HUES6 (cell line): ENCODE measurements at regions not wholly inside any gene's neighbourhood (a gene's known extent, or its start where the extent isn't known, plus 50 kb on each side); places are given as distances from the start of the nearest gene placed in this dataset.
"Not testable (repeated sequence)": the region's sequence is repeated elsewhere in the genome, so short reads cannot be mapped to it uniquely, and the experiment has no call there.

Experiments
- H3K27ac ChIP-seq: 2 replicates; pipeline ENCODE4 v1.7.0; 2013; ENCODE audit warnings: low read depth, mild to moderate bottlenecking, low read length, inconsistent platforms
- H3K27me3 ChIP-seq: 2 replicates; pipeline ENCODE4 v1.6.1; 2013; ENCODE audit warnings: low read length; ENCODE audit not compliant: control insufficient read depth, insufficient read depth
- H3K36me3 ChIP-seq: 2 replicates; pipeline ENCODE4 v1.6.1; 2013; ENCODE audit warnings: low read length; ENCODE audit not compliant: control insufficient read depth, insufficient read depth
- H3K4me1 ChIP-seq: 2 replicates; pipeline ENCODE4 v1.6.1; 2013; ENCODE audit warnings: low read length; ENCODE audit not compliant: control insufficient read depth, insufficient read depth
- H3K4me3 ChIP-seq: 2 replicates; pipeline ENCODE4 v1.5.1; 2013; ENCODE audit warnings: low read depth, low read length
- H3K9ac ChIP-seq: one replicate; pipeline ENCODE4 v1.6.1; 2013; ENCODE audit warnings: mild to moderate bottlenecking, low read length
- H3K9me3 ChIP-seq: 2 replicates; pipeline ENCODE4 v1.6.1; 2013; ENCODE audit warnings: low read depth, low read length; ENCODE audit not compliant: control insufficient read depth, insufficient read depth

DNA sequence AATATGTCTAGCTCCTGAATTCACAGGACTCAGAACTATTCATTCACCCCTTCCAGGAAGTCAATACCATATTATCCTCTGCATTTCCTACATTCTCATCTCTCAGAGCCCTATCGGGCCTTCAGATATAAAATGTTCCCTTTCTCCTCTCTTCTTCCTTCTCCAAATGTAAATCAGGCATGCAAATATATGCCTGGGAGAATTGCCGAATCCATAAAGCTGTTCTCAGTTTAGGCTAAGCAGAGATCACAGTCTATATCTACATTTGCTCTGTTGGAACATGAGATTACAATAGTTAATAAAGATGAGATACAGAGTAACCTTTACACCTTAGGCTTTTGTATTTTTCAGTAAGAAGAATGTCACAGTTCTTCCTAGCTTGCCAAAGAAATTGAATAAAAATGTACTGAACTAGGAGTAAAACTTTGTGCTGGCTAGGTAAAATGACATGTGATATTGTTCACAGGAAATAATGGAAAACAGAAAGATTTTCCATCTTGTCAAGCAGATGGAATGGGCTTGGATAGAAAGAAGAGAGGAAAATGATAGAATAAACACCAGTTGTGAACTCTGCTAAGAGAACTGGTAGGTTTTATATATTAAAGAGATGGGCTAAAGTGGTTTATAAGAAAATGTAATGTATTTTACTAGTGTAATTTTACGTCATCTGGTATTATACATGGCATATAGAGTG, 161.5 kb downstream of the NRIP1 start:
- H3K27ac ChIP-seq: no peak overlapping the region
- no peak overlapping the region for H3K4me3 ChIP-seq
- H3K36me3 ChIP-seq: no peaks in the 10 kb centered on the region
- no peaks in the 10 kb centered on the region for H3K27me3 ChIP-seq
- peaks cover 6% of the 10 kb centered on the region for H3K4me1 ChIP-seq
- no peaks in the 10 kb centered on the region for H3K9me3 ChIP-seq
- H3K9ac ChIP-seq: no peak overlapping the region

DNA sequence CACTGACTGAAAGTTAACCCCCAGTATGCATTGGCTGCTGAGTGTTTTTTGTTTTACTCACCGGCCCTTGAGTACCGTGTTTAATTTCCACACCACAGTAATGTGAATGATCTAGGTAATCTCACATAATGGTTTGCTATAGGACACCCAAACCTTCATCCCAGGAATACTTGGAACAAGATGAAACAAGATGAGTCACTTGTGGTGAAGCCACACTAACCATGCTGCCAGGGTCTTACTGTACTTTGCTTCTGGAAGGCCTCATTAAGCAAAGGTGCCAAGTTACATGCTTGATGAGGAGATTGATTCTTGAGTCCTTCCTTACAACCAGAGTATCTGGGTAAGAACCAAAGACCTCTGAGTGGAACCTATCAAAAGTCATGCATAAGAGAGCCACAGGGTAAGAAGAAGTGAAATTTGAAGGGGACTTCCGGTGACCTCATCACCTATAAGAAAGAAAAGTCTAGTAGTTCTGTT, 163.3 kb downstream of the NRIP1 start:
- Histone ChIP-seq H3K4me3 (no peak overlapping the region), H3K36me3 (no peaks in the 10 kb centered on the region), H3K9ac (no peak overlapping the region), H3K4me1 (peaks cover 6% of the 10 kb centered on the region), H3K27ac (no peak overlapping the region), H3K27me3 (no peaks in the 10 kb centered on the region), H3K9me3 (no peaks in the 10 kb centered on the region)

DNA sequence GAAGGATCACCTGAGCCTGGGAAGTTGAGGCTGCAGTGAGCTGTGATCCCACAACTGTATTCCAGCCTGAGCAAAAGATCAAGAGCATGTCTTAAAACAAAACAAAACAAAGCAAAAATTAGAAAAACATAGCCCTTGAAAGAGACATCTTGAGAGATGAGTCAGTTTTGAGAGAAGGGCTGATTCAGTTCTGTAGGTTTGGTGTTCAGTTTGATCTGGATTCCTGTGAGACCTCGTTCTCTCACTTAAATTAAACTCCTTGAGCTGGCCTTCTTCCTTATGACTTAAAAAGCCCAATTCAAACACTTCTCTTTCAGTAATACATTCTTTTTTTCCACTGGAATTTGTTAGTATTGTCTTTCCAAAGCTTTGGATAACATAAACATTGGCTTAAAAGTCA, 164.2 kb downstream of the NRIP1 start:
- Histone ChIP-seq H3K9me3 (no peaks in the 10 kb centered on the region), H3K4me1 (peaks cover 6% of the 10 kb centered on the region), H3K27ac (no peak overlapping the region), H3K27me3 (no peaks in the 10 kb centered on the region), H3K36me3 (no peaks in the 10 kb centered on the region), H3K4me3 (no peak overlapping the region), H3K9ac (no peak overlapping the region)

DNA sequence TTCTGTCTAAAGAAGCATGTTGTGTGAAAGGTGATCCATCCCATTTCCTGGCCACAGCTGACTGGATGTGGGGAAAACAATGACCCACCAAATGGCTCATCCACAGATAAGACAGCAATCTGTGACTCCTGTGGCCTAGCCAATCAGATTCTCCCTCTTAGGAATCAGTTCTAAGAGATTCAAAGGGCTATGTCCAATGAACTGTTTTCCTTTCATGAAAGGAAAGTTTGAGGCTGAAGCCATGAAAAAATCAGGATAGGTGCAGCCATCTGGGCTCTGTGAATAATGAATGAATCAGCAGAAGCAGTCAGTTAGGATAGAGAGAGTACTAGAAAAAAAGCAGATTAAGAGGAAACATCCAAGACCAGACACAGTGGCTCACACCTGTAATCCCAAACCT, 164.7 kb downstream of the NRIP1 start:
- H3K4me3 ChIP-seq: no peak overlapping the region
- H3K27me3 ChIP-seq: no peaks in the 10 kb centered on the region
- H3K27ac ChIP-seq: no peak overlapping the region
- no peaks in the 10 kb centered on the region for H3K9me3 ChIP-seq
- H3K36me3 ChIP-seq: no peaks in the 10 kb centered on the region
- H3K9ac ChIP-seq: no peak overlapping the region
- peaks cover 6% of the 10 kb centered on the region for H3K4me1 ChIP-seq

DNA sequence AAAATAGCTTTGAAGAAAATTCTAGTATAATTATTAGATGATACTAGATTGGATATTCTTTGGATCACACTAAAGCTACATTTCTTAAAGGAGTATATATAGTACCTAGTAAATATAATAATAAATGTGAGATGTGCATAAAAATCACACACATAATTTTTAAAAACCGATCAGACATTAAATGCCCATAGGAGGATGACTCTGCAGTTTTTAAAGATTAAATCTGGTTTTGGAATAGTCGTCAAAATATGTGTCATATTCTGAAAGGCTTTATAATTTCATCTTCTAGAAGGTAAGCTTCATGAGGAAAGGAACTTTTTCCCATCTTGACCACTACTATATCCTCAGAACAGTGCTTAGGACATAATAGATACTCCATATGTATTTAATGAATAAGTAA, 169.0 kb downstream of the NRIP1 start:
- H3K9me3 ChIP-seq: no peaks in the 10 kb centered on the region
- H3K36me3 ChIP-seq: no peaks in the 10 kb centered on the region
- H3K9ac ChIP-seq: no peak overlapping the region
- H3K4me3 ChIP-seq: no peak overlapping the region
- H3K27me3 ChIP-seq: no peaks in the 10 kb centered on the region
- H3K4me1 ChIP-seq: peaks cover 6% of the 10 kb centered on the region
- H3K27ac ChIP-seq: no peak overlapping the region

DNA sequence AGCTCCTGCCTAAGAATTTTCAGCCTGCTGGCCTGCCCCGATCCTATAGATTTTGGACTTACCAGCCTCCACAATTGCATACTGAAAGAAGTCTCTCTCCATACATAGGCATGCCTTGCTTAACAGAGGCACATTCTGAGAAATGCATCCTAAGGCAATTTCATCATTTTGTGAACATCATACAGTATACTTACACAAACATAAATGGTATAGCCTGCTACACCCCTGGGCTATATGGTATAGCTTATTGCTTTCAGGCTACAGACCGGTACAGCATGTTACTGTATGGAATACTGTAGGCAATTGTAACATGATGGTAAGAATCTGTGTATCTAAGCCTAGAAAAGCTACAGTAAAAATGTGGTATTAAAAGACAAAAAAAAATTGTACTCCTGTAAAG, 174.7 kb downstream of the NRIP1 start:
- no peak overlapping the region for H3K9ac ChIP-seq
- no peaks in the 10 kb centered on the region for H3K9me3 ChIP-seq
- no peak overlapping the region for H3K27ac ChIP-seq
- no peaks in the 10 kb centered on the region for H3K36me3 ChIP-seq
- H3K4me1 ChIP-seq: peaks cover 5% of the 10 kb centered on the region; the same call in 1 of the 2 replicates
- H3K27me3 ChIP-seq: no peaks in the 10 kb centered on the region
- no peak overlapping the region for H3K4me3 ChIP-seq

DNA sequence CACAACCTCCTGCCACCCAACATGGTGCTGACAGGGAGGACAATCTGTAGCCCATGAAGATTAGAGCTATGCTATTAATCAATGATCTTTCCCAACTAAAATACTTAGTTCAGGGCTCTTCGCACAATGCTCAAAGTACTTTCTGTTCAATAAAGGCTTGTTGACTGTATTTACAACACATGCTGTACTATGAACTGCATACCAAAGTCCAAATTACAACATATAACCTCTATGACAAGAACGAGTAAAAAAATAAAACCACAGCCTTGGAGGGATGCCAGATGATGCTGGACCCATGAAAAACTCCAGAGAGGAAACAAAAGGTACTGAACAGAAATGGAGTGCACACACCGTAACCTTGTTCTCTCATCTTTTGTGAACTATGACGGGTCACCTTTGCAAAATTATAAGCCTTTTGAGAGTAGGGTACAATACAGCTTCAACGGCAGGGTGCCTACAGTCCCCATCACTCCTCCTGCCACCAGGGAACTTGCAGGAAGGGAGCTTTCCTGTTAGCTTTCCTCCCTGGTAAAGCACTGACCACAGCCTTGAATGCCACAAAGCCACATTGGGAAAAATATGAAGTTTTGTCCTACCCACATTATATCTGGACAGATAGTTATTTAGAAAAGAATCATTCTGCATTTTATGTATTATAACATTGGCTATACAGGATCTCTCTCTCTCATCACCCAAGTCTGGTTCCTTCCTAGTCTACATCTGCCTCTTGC, 175.6 kb downstream of the NRIP1 start:
- Histone ChIP-seq H3K9ac (no peak overlapping the region), H3K4me1 (peaks cover 6% of the 10 kb centered on the region; the same call in 1 of the 2 replicates), H3K27ac (no peak overlapping the region), H3K9me3 (no peaks in the 10 kb centered on the region), H3K4me3 (no peak overlapping the region), H3K27me3 (no peaks in the 10 kb centered on the region), H3K36me3 (no peaks in the 10 kb centered on the region)

DNA sequence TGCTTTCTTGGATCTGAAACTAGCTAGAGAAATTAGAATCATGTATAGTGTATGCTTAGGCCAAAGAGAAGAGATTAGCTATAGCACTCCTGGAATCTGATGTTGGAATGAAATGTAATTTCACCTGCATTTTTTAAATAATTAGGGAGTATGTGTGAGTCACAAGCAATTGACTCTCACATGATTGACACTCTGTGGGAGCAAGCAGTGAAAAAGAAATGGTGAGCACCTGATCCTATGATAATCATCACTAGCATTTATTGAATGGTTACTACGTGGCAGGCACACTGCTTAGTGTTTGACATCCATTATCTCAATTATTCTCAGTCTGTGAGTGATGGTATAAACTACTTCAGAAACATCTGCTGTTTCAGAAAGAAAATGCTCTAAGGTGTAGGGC, 176.6 kb downstream of the NRIP1 start:
- no peaks in the 10 kb centered on the region for H3K27me3 ChIP-seq
- no peaks in the 10 kb centered on the region for H3K9me3 ChIP-seq
- H3K36me3 ChIP-seq: no peaks in the 10 kb centered on the region
- no peak overlapping the region for H3K4me3 ChIP-seq
- no peak overlapping the region for H3K9ac ChIP-seq
- no peak overlapping the region for H3K27ac ChIP-seq
- H3K4me1 ChIP-seq: peaks cover 6% of the 10 kb centered on the region; the same call in 1 of the 2 replicates

DNA sequence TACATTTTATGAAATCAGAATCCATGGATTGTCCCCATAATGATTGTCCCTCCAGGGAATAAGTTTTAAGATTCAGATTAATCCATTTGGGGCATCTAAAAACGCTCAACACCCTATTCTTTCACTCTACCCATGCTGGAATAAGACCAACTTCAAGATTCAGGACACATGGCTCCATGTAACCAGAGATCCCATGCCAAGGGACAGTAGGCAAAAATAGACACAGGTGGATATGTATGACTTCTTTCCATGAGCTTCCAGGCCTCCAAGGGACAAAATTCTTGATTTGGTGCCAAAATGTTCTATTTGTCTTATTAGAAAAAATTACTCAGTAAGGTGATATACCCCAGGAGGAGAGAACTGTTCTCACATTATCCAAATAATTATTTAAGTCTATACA, 178.8 kb downstream of the NRIP1 start:
- Histone ChIP-seq H3K36me3 (no peaks in the 10 kb centered on the region), H3K9ac (no peak overlapping the region), H3K4me1 (peaks cover 6% of the 10 kb centered on the region; the same call in 1 of the 2 replicates), H3K4me3 (no peak overlapping the region), H3K27me3 (no peaks in the 10 kb centered on the region), H3K27ac (no peak overlapping the region), H3K9me3 (no peaks in the 10 kb centered on the region)

DNA sequence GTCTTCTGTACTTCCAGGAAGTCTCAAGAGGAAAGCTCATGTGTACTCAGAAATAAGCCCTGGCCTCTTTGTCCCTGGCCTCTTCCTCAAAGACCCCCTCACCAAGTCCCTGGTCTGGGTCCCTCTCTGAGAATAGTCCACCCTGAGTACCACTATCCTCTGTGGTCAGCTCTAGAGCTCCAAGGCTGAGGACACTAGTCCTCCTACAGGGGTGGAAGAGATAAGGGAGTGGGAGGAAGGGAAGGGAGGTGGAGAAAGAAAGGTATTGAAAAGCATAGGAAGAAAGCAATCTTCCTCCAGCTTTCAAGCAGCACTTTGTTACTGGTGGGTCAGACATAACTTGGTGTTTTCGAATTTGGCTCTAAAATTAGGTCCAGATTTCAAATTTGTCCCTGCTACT, 181.4 kb downstream of the NRIP1 start:
- no peak overlapping the region for H3K9ac ChIP-seq

DNA sequence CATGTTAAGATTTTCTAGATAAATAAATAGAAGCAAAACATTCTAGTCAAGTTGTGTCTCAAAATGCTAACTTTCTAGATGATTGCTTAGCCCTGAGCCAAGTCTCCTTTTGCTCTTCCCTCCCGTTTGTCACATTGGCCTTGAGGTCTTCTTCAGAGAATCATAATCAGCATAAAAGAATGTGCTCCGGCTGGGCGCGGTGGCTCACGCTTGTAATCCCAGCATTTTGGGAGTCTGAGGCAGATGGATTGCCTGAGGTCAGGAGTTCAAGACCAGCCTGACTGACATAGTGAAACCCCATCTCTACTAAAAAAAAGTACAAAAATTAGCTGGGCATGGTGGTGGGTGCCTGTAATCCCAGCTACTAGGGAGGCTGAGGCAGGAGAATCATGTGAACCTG, 182.3 kb downstream of the NRIP1 start:
- not testable (repeated sequence) for H3K4me1 ChIP-seq, H3K36me3 ChIP-seq, H3K9me3 ChIP-seq, H3K27ac ChIP-seq, H3K27me3 ChIP-seq, H3K4me3 ChIP-seq, H3K9ac ChIP-seq

More for the DNA sequence above, 181.4 kb downstream of the NRIP1 start:
- H3K4me3 ChIP-seq: no peak overlapping the region
- H3K4me1 ChIP-seq: peaks cover 6% of the 10 kb centered on the region; the same call in 1 of the 2 replicates
- no peaks in the 10 kb centered on the region for H3K9me3 ChIP-seq
- no peaks in the 10 kb centered on the region for H3K36me3 ChIP-seq
- H3K27me3 ChIP-seq: no peaks in the 10 kb centered on the region
- H3K27ac ChIP-seq: no peak overlapping the region
